AG04449 (cell line): ENCODE measurements at regions not wholly inside any gene's neighbourhood (a gene's known extent, or its start where the extent isn't known, plus 50 kb on each side); places are given as distances from the start of the nearest gene placed in this dataset.
A peak's percentile ranks its signal among the peaks of the same experiment; 100 is the strongest.
"Not testable (repeated sequence)": the region's sequence is repeated elsewhere in the genome, so short reads cannot be mapped to it uniquely, and the experiment has no call there.

Source experiments
- CTCF ChIA-PET: fragments of 350-600 bp; formaldehyde crosslinking; extraction: SDS; loops from one replicate; lab custom pipeline; 2021; ENCODE audit warnings: antibody characterized with exemption; lab: Yijun Ruan, JAX
- POLR2A ChIA-PET: fragments of 400-600, 350-600 bp; formaldehyde crosslinking; extraction: SDS; loops from one replicate; lab custom pipeline; 2020; ENCODE audit warnings: antibody characterized with exemption, inconsistent platforms; lab: Yijun Ruan, JAX
- DNase-seq: peaks from one replicate; pipeline ENCODE4 v3.0.0-alpha.2; 2010; ENCODE audit warnings: low read depth, low spot score
- H3K4me3 ChIP-seq: 2 replicates; pipeline ENCODE4 v1.5.1; 2011; ENCODE audit warnings: low read depth, mild to moderate bottlenecking, control low read depth, low read length
- TF ChIP-seq, protein P1 (sequence below): IDR thresholded peaks from one replicate; pipeline ENCODE4 v1.5.1; 2011; ENCODE audit warnings: mild to moderate bottlenecking, moderate library complexity, low read length, control low read depth, inconsistent platforms; ENCODE audit not compliant: insufficient read depth; ENCODE audit errors: missing control alignments

GRCh38 chr3:78090382-78090781, 1050.5 kb downstream of the ROBO2 start:
- TF ChIP-seq, protein P1, sequence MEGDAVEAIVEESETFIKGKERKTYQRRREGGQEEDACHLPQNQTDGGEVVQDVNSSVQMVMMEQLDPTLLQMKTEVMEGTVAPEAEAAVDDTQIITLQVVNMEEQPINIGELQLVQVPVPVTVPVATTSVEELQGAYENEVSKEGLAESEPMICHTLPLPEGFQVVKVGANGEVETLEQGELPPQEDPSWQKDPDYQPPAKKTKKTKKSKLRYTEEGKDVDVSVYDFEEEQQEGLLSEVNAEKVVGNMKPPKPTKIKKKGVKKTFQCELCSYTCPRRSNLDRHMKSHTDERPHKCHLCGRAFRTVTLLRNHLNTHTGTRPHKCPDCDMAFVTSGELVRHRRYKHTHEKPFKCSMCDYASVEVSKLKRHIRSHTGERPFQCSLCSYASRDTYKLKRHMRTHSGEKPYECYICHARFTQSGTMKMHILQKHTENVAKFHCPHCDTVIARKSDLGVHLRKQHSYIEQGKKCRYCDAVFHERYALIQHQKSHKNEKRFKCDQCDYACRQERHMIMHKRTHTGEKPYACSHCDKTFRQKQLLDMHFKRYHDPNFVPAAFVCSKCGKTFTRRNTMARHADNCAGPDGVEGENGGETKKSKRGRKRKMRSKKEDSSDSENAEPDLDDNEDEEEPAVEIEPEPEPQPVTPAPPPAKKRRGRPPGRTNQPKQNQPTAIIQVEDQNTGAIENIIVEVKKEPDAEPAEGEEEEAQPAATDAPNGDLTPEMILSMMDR, result no peak
- DNase-seq, result no peak
- no peak overlapping the region for H3K4me3 ChIP-seq
- ChIA-PET POLR2A (no interaction called here), CTCF (no interaction called here)

GRCh38 chr3:78091478-78092119, 1051.7 kb downstream of the ROBO2 start:
- DNase-seq, result no peak
- ChIA-PET POLR2A (no interaction called here), CTCF (no interaction called here)
- no peak overlapping the region for H3K4me3 ChIP-seq
- TF ChIP-seq, protein P1, result no peak

- CTCF ChIA-PET, H3K4me3 ChIP-seq, POLR2A ChIA-PET, DNase-seq: not testable (repeated sequence)
These were observed 1052.7 kb downstream of the ROBO2 start for GRCh38 chr3:78092574-78092973.

DNA sequence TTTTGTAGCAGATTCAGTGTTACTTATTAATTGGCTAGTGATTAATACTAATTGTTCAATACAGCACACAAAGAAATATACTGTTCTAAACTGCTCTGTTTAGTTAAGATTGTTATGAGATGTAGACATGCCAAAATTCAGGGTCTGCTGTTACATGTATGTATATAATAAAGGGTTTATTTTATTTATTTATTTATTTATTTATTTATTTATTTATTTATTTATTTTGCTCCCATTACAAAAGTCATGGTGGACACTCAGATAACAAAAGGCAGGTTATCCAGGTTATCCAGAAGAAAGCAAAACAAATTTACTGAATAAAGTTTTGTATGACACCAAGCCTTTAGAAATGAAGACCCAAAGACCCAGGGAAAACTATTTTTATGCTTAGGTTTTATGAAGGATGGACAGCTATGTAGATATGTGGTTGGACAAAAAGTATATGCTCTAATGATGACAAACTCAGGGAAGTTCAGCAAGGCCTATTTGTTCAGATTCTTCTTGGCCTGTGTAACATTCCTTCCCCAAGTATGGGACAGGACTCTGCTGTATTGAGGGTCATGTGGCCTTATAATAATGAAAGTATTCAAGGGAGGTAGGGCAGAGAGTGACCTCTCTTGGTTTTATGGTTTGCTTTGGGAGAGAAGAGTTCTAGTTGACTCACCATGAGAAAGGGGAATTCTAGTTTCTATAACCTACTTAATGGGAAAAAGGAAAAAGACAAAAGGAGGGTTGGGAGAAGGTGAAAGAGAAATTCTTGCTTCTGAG, 1056.8 kb downstream of the ROBO2 start:
- ChIA-PET CTCF (no interaction called here), POLR2A (no interaction called here)
- no peak overlapping the region for H3K4me3 ChIP-seq
- DNase-seq, result peak; percentile 21
- TF ChIP-seq, protein P1, result no peak

GRCh38 chr3:78098367-78098766, 1058.5 kb downstream of the ROBO2 start:
- DNase-seq, result no peak
- TF ChIP-seq, protein P1, result no peak
- ChIA-PET POLR2A (no interaction called here), CTCF (no interaction called here)
- no peak overlapping the region for H3K4me3 ChIP-seq

DNA sequence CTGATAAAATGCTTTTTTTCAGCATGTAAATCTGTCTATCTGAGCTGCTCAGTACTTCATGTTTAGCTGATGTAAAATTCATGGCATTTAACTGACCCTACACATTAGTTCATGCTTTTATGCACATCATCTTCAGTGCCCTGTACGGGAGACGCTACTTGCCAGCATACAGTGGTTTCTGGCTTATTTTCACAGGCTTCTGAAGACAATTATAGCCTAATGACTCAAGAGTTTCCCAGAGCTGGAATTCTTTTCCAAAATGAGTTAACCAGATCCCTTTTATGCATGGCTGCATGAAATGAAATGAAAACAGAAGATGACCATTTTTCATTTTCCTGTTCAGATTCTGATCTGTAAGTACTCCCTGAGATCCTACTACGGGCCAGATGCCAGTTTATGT, 1061.5 kb downstream of the ROBO2 start:
- ChIA-PET CTCF (no interaction called here), POLR2A (interaction anchor here (0.6 kb wide), 1 partner anchor 117 kb away, joined by 4 read pairs; no protein-coding TSS in a partner anchor)
- peak; percentile 65 for DNase-seq
- H3K4me3 ChIP-seq, result no peak overlapping the region
- TF ChIP-seq, protein P1, result no peak

DNA sequence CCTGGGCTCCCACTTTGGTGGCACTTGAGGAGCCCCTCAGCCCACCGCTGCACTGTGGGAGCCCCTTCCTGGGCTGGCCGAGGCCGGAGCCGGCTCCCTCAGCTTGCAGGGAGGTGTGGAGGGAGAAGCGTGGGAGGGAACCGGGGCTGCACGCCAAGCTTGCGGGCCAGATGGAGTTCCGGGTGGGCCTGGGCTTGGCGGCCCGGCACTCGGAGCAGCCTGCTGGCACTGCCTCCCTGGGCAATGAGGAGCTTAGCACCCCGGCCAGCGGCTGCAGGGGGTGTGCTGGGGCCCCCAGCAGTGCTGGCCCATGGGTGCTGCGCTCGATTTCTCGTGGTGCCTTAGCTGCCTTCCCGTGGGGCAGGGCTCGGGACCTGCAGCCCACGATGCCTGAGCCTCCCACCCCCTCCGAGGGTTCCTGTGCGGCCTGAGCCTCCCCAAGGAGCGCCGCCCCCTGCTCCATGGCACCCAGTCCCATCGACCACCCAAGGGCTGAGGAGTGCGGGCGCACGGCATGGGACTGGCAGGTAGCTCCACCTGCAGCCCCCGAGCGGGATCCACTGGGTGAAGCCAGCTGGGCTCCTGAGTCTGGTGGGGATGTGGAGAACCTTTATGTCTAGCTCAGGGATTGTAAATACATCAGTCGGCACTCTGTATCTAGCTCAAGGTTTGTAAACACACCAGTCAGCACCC, 1068.5 kb downstream of the ROBO2 start:
- POLR2A ChIA-PET, CTCF ChIA-PET, DNase-seq, H3K4me3 ChIP-seq: not testable (repeated sequence)
